Endodermal cell (in vitro differentiated cells): ENCODE measurements at regions not wholly inside any gene's neighbourhood (a gene's known extent, or its start where the extent isn't known, plus 50 kb on each side); places are given as distances from the start of the nearest gene placed in this dataset.

ENCODE experiments used
- DNase-seq: peaks from one replicate; pipeline ENCODE4 v3.0.0-alpha.2; 2017
- H3K27ac ChIP-seq: 2 replicates; pipeline ENCODE4 v1.5.1; 2013; ENCODE audit warnings: mild to moderate bottlenecking, low read depth, low read length, moderate library complexity
- H3K27me3 ChIP-seq: 2 replicates; pipeline ENCODE4 v1.6.1; 2013; ENCODE audit warnings: mild to moderate bottlenecking, low read length, moderate library complexity; ENCODE audit not compliant: insufficient read depth, control insufficient read depth, poor library complexity, severe bottlenecking
- H3K36me3 ChIP-seq: 2 replicates; pipeline ENCODE4 v1.7.0; 2013; ENCODE audit warnings: mild to moderate bottlenecking, low read length, moderate library complexity; ENCODE audit not compliant: control insufficient read depth, insufficient read depth
- H3K4me1 ChIP-seq: one replicate; pipeline ENCODE4 v1.7.0; 2013; ENCODE audit warnings: low read length; ENCODE audit not compliant: control insufficient read depth, insufficient read depth
- H3K4me3 ChIP-seq: 2 replicates; pipeline ENCODE4 v1.5.1; 2013; ENCODE audit warnings: mild to moderate bottlenecking, low read length, moderate library complexity
- H3K9ac ChIP-seq: 2 replicates; pipeline ENCODE4 v1.6.1; 2013; ENCODE audit warnings: mild to moderate bottlenecking, low read length, moderate library complexity; ENCODE audit not compliant: poor library complexity, severe bottlenecking; ENCODE audit errors: extremely low read depth
- H3K9me3 ChIP-seq: 2 replicates; pipeline ENCODE4 v1.6.1; 2013; ENCODE audit warnings: mild to moderate bottlenecking, low read length, moderate library complexity; ENCODE audit not compliant: control insufficient read depth
- H3K27ac Mint-ChIP-seq: 2 replicates; pipeline ENCODE4 v1.8.0; 2020; ENCODE audit warnings: mixed read lengths
- H3K27me3 Mint-ChIP-seq: 2 replicates; pipeline ENCODE4 v1.8.0; 2021; ENCODE audit warnings: mild to moderate bottlenecking, mixed read lengths; ENCODE audit not compliant: insufficient read depth
- H3K36me3 Mint-ChIP-seq: 2 replicates; pipeline ENCODE4 v1.8.0; 2020; ENCODE audit warnings: low read depth, mixed read lengths
- H3K4me1 Mint-ChIP-seq: 2 replicates; pipeline ENCODE4 v1.8.0; 2020; ENCODE audit warnings: mixed read lengths
- H3K4me3 Mint-ChIP-seq: 2 replicates; pipeline ENCODE4 v1.8.0; 2020; ENCODE audit warnings: mild to moderate bottlenecking, moderate library complexity, mixed read lengths
- H3K9me3 Mint-ChIP-seq: 2 replicates; pipeline ENCODE4 v1.8.0; 2020; ENCODE audit warnings: mild to moderate bottlenecking, mixed read lengths
- CTCF ChIP-seq: fragments of 200-600 bp; sonication (generic); conservative IDR thresholded peaks from 2 replicates; pipeline ENCODE4 v1.5.0; 2021; ENCODE audit warnings: antibody characterized with exemption, mild to moderate bottlenecking
- WGBS, 2 experiments: methylation state at CpG; one replicate each; pipeline versions ENCODE4 v1.1.5 to v1.1.7; 2013; ENCODE audit warnings: missing lambda C conversion rate in 2 of 2, mixed read lengths in 1 of 2; ENCODE audit not compliant: insufficient coverage in 1 of 2, insufficient read length in 1 of 2; 5-methylcytosine and 5-hydroxymethylcytosine counted together

GRCh38 chrX:867966-868647, 237.5 kb downstream of the SHOX start:
- Mint-ChIP-seq H3K27ac (no peak overlapping the region), H3K9me3 (no peaks in the 10 kb centered on the region), H3K4me1 (no peaks in the 10 kb centered on the region), H3K4me3 (no peak overlapping the region), H3K36me3 (no peaks in the 10 kb centered on the region), H3K27me3 (peaks cover 2% of the 10 kb centered on the region)
- WGBS, 2 experiments: 92 to 97% methylated on average over 13 to 18 of the region's 18 CpGs
- Histone ChIP-seq H3K36me3 (no peaks in the 10 kb centered on the region), H3K27ac (no peak overlapping the region), H3K4me3 (no peak overlapping the region), H3K9me3 (no peaks in the 10 kb centered on the region), H3K27me3 (no peaks in the 10 kb centered on the region), H3K9ac (no peak overlapping the region), H3K4me1 (no peaks in the 10 kb centered on the region)
- no peak for TF ChIP-seq CTCF
- DNase-seq: peak; percentile 39

GRCh38 chrX:867502-867901, 236.9 kb downstream of the SHOX start:
- Histone ChIP-seq H3K9me3 (no peaks in the 10 kb centered on the region), H3K9ac (no peak overlapping the region), H3K4me3 (no peak overlapping the region), H3K36me3 (no peaks in the 10 kb centered on the region), H3K4me1 (no peaks in the 10 kb centered on the region), H3K27me3 (no peaks in the 10 kb centered on the region), H3K27ac (no peak overlapping the region)
- Mint-ChIP-seq H3K27me3 (peaks cover 2% of the 10 kb centered on the region), H3K4me3 (no peak overlapping the region), H3K27ac (no peak overlapping the region), H3K36me3 (no peaks in the 10 kb centered on the region), H3K4me1 (no peaks in the 10 kb centered on the region), H3K9me3 (no peaks in the 10 kb centered on the region)
- peak; percentile 25 for DNase-seq
- 95 to 98% methylated on average over 7 to 11 of the region's 11 CpGs for WGBS, 2 experiments
- TF ChIP-seq CTCF: no peak

GRCh38 chrX:866441-866990, 235.9 kb downstream of the SHOX start:
- no peak for TF ChIP-seq CTCF
- 85 to 91% methylated on average over 13 to 17 of the region's 18 CpGs for WGBS, 2 experiments
- H3K36me3 Mint-ChIP-seq: no peaks in the 10 kb centered on the region
- H3K4me1 Mint-ChIP-seq: no peaks in the 10 kb centered on the region
- no peaks in the 10 kb centered on the region for H3K27me3 ChIP-seq
- H3K4me3 ChIP-seq: no peak overlapping the region
- H3K9me3 ChIP-seq: no peaks in the 10 kb centered on the region
- H3K4me1 ChIP-seq: no peaks in the 10 kb centered on the region
- no peak overlapping the region for H3K27ac ChIP-seq
- DNase-seq: peak; percentile 38
- H3K36me3 ChIP-seq: no peaks in the 10 kb centered on the region
- no peak overlapping the region for H3K27ac Mint-ChIP-seq
- no peak overlapping the region for H3K4me3 Mint-ChIP-seq
- H3K9me3 Mint-ChIP-seq: no peaks in the 10 kb centered on the region
- H3K27me3 Mint-ChIP-seq: peaks cover 2% of the 10 kb centered on the region
- H3K9ac ChIP-seq: no peak overlapping the region
